OCI-LY1 (cell line): ENCODE measurements at regions not wholly inside any gene's neighbourhood (a gene's known extent, or its start where the extent isn't known, plus 50 kb on each side); places are given as distances from the start of the nearest gene placed in this dataset.

ENCODE experiments used
- CTCF ChIP-seq: fragments of 200-600 bp; sonication (generic), shearing (Covaris generic); IDR thresholded peaks from 2 replicates; pipeline ENCODE4 v1.5.1; 2017; ENCODE audit warnings: mild to moderate bottlenecking, antibody characterized with exemption, low read length, moderate library complexity, mixed read lengths
- EZH2 ChIP-seq: fragments of 200-600 bp; sonication (generic), shearing (Covaris generic); IDR thresholded peaks from 2 replicates; pipeline ENCODE4 v1.8.0; 2017; ENCODE audit warnings: borderline replicate concordance, mixed run types, mild to moderate bottlenecking, antibody characterized with exemption, low read length, moderate library complexity, mixed read lengths

- no peak for TF ChIP-seq CTCF
- no peak for TF ChIP-seq EZH2
Observed at GRCh38 chr4:8761824-8762205, 109.8 kb downstream of the HMX1 start.
